Smooth muscle cell (in vitro differentiated cells): ENCODE measurements at regions not wholly inside any gene's neighbourhood (a gene's known extent, or its start where the extent isn't known, plus 50 kb on each side); places are given as distances from the start of the nearest gene placed in this dataset.

ENCODE experiments used
- DNase-seq: peaks from one replicate; lab custom pipeline; 2025; ENCODE audit not compliant: unreplicated experiment; lab: John Stamatoyannopoulos, UW
- H2AFZ ChIP-seq: fragments of 200-600 bp; sonication (generic); 2 replicates; pipeline ENCODE4 v1.6.0; 2016; ENCODE audit warnings: antibody characterized with exemption, low read depth, mild to moderate bottlenecking
- H3F3A ChIP-seq: fragments of 200-600 bp; sonication (generic); 2 replicates; pipeline ENCODE4 v1.6.0; 2017; ENCODE audit warnings: antibody characterized with exemption, low read depth
- H3K27ac ChIP-seq: fragments of 200-600 bp; sonication (generic); 2 replicates; pipeline ENCODE4 v1.5.1; 2016; ENCODE audit warnings: low read depth, mild to moderate bottlenecking
- H3K27me3 ChIP-seq: fragments of 200-600 bp; sonication (generic); 2 replicates; pipeline ENCODE4 v1.6.1; 2016; ENCODE audit warnings: low read depth, mild to moderate bottlenecking
- H3K36me3 ChIP-seq: fragments of 200-600 bp; sonication (generic); 2 replicates; pipeline ENCODE4 v1.5.1; 2016; ENCODE audit warnings: low read depth
- H3K4me1 ChIP-seq: fragments of 200-600 bp; sonication (generic); 2 replicates; pipeline ENCODE4 v1.5.1; 2016; ENCODE audit warnings: low read depth
- H3K4me2 ChIP-seq: fragments of 200-600 bp; sonication (generic); 2 replicates; pipeline ENCODE4 v1.6.0; 2016; ENCODE audit warnings: mild to moderate bottlenecking
- H3K4me3 ChIP-seq: fragments of 200-600 bp; sonication (generic); 2 replicates; pipeline ENCODE4 v1.5.1; 2016; ENCODE audit warnings: mild to moderate bottlenecking
- H3K79me2 ChIP-seq: fragments of 200-600 bp; sonication (generic); 2 replicates; pipeline ENCODE4 v1.6.0; 2016; ENCODE audit warnings: low read depth, mild to moderate bottlenecking
- H3K9ac ChIP-seq: fragments of 200-600 bp; sonication (generic); 2 replicates; pipeline ENCODE4 v1.6.0; 2016; ENCODE audit warnings: low read depth
- H3K9me3 ChIP-seq: fragments of 200-600 bp; sonication (generic); replicated peaks from 2 replicates; pipeline ENCODE4 v1.5.1; 2016; ENCODE audit warnings: low read depth
- H4K20me1 ChIP-seq: fragments of 200-600 bp; sonication (generic); 2 replicates; pipeline ENCODE4 v1.6.0; 2016; ENCODE audit warnings: low read depth
- CTCF ChIP-seq: fragments of 200-600 bp; sonication (generic); IDR thresholded peaks from 2 replicates; pipeline ENCODE4 v1.5.1; 2017; ENCODE audit warnings: borderline replicate concordance, mild to moderate bottlenecking, antibody characterized with exemption; ENCODE audit not compliant: insufficient read depth, poor library complexity, severe bottlenecking
- WGBS: methylation state at CpG from one replicate; pipeline ENCODE4 v1.1.7; 2016; ENCODE audit warnings: low lambda C conversion rate; 5-methylcytosine and 5-hydroxymethylcytosine counted together

- no peaks in the 10 kb centered on the region for H3K36me3 ChIP-seq
- no peak overlapping the region for H3K27ac ChIP-seq
- no peak for DNase-seq
- no peaks in the 10 kb centered on the region for H3K27me3 ChIP-seq
- no peaks in the 10 kb centered on the region for H3K4me1 ChIP-seq
- TF ChIP-seq CTCF: no peak
- H3K9me3 ChIP-seq: no peaks in the 10 kb centered on the region
- no peak overlapping the region for H2AFZ ChIP-seq
- no peaks in the 10 kb centered on the region for H3K79me2 ChIP-seq
- H4K20me1 ChIP-seq: no peaks in the 10 kb centered on the region
- WGBS: 100% methylated on average over 1 of the region's 1 CpG
- no peak overlapping the region for H3K4me3 ChIP-seq
- H3K4me2 ChIP-seq: no peak overlapping the region
- H3K9ac ChIP-seq: no peak overlapping the region
- no peaks in the 10 kb centered on the region for H3F3A ChIP-seq
These were observed 339.6 kb upstream of the DCC start for GRCh38 chr18:52000435-52000834.

GRCh38 chr18:52001106-52001505 lies 338.9 kb upstream of the DCC start:
- Histone ChIP-seq H3K9ac (no peak overlapping the region), H2AFZ (no peak overlapping the region), H3K4me3 (no peak overlapping the region), H3K79me2 (no peaks in the 10 kb centered on the region), H4K20me1 (no peaks in the 10 kb centered on the region), H3K4me1 (no peaks in the 10 kb centered on the region), H3K9me3 (no peaks in the 10 kb centered on the region), H3K27ac (no peak overlapping the region), H3K36me3 (no peaks in the 10 kb centered on the region), H3K4me2 (no peak overlapping the region), H3F3A (no peaks in the 10 kb centered on the region), H3K27me3 (no peaks in the 10 kb centered on the region)
- TF ChIP-seq CTCF: no peak
- DNase-seq: no peak
- WGBS: 65% methylated on average over 1 of the region's 1 CpG

DNA sequence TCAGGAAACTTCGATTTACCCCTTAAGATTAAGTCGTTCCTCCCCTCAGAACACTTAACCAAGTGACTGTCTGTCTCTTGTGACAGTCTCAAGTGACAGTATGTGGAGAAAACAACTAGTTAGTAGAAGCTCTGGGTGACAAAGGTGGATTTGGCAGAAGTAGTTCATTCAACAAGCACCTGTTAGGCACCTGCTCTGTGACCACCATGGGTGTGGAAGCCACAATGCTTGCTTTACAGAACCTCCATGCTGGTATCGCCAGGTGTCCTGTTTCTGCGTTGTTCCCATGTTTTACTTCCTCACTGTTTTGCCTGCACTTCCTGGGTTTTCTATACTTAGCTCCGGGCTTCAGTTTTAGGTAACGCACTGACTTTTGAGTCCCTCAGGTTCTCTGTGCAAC lies 337.4 kb upstream of the DCC start:
- Histone ChIP-seq H3K4me3 (no peak overlapping the region), H2AFZ (no peak overlapping the region), H3K9ac (no peak overlapping the region), H3K27ac (no peak overlapping the region), H3F3A (no peaks in the 10 kb centered on the region), H3K79me2 (no peaks in the 10 kb centered on the region), H3K9me3 (no peaks in the 10 kb centered on the region), H3K4me1 (no peaks in the 10 kb centered on the region), H4K20me1 (no peaks in the 10 kb centered on the region), H3K27me3 (no peaks in the 10 kb centered on the region), H3K4me2 (no peak overlapping the region), H3K36me3 (no peaks in the 10 kb centered on the region)
- TF ChIP-seq CTCF: no peak
- DNase-seq: no peak
- WGBS: 90% methylated on average over 6 of the region's 6 CpGs

- no peak overlapping the region for H3K9ac ChIP-seq
- H3F3A ChIP-seq: no peaks in the 10 kb centered on the region
- no peak overlapping the region for H3K4me3 ChIP-seq
- no peaks in the 10 kb centered on the region for H3K79me2 ChIP-seq
- DNase-seq: no peak
- H2AFZ ChIP-seq: no peak overlapping the region
- H3K4me2 ChIP-seq: no peak overlapping the region
- no peak overlapping the region for H3K27ac ChIP-seq
- no peak for TF ChIP-seq CTCF
- H4K20me1 ChIP-seq: no peaks in the 10 kb centered on the region
- H3K9me3 ChIP-seq: no peaks in the 10 kb centered on the region
- 75% methylated on average over 2 of the region's 2 CpGs for WGBS
- H3K36me3 ChIP-seq: no peaks in the 10 kb centered on the region
- H3K27me3 ChIP-seq: peaks cover 5% of the 10 kb centered on the region
- H3K4me1 ChIP-seq: no peaks in the 10 kb centered on the region
These were observed 332.9 kb upstream of the DCC start for GRCh38 chr18:52007105-52007504.
